GM12892 (cell line): ENCODE measurements at regions not wholly inside any gene's neighbourhood (a gene's known extent, or its start where the extent isn't known, plus 50 kb on each side); places are given as distances from the start of the nearest gene placed in this dataset.

ENCODE experiments used
- POLR2A ChIP-seq: IDR thresholded peaks from 2 replicates; pipeline ENCODE4 v1.6.1; 2011; ENCODE audit warnings: low read depth, low read length, control low read depth
- TAF1 ChIP-seq: IDR thresholded peaks from 2 replicates; pipeline ENCODE4 v1.6.1; 2011; ENCODE audit warnings: low read depth, mild to moderate bottlenecking, control low read depth, low read length, borderline replicate concordance

- TF ChIP-seq TAF1, result no peak
- no peak for TF ChIP-seq POLR2A
Measured at GRCh38 chr5:29894668-29895067, 1298.8 kb upstream of the CDH6 start.
